NCI-H82 treated with DMSO at 0.1 percent for 48 hours (cell line): ENCODE measurements at regions not wholly inside any gene's neighbourhood (a gene's known extent, or its start where the extent isn't known, plus 50 kb on each side); places are given as distances from the start of the nearest gene placed in this dataset.
A peak's percentile ranks its signal among the peaks of the same experiment; 100 is the strongest.
"Not testable (repeated sequence)": the region's sequence is repeated elsewhere in the genome, so short reads cannot be mapped to it uniquely, and the experiment has no call there.

Experiments used
- DNase-seq: peaks from one replicate; lab custom pipeline; 2025; ENCODE audit not compliant: unreplicated experiment; lab: John Stamatoyannopoulos, UW

DNA sequence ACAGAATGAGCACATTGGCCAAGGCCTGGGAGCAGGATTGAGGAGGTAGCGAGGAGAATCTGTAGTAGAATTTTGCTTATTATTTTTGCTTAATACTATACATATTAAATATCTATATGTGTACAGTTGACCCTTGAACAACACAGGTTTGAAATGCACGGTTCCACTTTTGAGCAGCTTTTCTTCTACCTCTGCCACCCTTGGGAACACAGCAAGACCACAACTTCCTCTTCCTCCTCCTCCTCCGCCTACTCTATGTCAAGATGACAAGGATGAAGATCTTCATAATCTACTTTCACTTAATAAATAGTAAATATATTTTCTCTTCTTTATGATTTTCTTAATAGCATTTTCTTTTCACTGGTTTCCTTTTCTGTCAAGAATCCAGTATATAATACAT, 541.4 kb downstream of the KCTD16 start:
- DNase-seq = no peak

DNA sequence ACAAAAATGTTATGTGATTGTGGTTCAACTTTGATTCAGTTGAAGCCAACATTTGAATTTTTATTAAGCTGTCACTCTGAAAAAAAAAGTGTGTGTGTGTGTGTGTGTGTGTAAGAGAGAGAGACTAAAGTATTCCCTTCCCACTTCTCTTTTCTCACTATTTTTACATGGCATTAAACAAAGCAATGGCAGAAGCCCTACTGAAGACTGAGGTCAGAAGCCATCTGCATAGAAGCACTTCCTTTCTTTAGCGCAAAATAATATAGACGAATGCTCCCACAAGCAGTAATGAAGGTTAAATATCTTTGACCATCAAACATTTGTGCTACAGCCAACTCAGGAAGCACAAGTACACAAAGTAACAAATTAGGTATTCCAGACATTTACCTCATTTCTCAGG, 540.5 kb downstream of the KCTD16 start:
- DNase-seq = no peak

DNA sequence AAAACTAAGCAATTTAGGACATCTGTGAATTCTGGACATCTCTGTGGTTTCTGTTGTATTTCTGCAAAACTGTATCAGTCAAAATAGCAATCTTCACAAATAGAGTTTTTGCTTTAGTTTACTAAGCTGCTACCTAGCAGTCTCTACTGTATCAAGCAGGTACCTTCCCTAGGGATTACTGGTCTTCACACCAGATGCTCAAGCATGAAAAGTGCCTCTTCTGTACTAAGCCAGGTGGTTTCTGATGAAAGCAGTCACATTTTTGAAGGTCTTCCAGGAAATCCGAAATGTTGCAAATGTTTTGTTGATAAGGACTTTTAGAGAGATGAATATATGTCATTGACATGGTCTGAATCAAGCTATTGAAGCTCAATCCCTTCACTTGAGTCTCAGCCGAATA, 540.0 kb downstream of the KCTD16 start:
- DNase-seq = no peak

DNA sequence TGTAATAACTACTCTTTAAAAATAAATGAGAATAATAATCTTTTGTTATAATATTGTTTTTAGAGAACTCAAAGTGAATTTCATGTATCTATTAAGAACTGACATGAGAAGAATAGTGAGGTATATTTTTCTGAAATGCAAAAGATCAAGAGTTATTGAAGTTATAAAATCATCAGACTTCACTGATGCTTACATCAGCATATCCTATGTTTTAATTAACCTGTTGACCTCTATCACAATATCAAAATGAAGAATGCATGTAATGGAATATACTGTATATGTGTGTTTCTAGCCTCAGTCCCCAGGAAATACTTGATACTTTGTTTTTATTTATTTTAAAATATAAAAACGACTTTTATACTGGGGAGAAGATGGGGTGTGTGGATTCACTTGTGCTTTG, 533.1 kb downstream of the KCTD16 start:
- no peak for DNase-seq

DNA sequence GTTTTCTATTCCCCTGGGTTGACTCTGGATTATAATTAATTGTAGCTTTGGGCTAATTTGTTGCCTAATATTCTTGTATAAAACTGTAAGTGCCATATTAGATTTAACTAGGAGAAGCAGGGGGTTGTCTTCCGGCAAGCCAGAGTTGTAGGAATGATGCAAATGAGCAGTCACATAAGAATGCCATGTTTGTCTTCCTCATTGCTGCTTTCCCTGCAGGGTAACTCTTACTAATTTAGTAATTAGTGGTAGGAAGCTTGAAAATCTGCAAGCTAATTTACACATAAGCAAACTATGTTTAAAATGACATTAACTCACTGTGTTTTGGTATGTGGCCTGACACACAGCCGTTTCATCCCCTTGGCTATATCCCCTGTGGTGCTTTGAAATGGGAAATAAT, 527.8 kb downstream of the KCTD16 start:
- no peak for DNase-seq

DNA sequence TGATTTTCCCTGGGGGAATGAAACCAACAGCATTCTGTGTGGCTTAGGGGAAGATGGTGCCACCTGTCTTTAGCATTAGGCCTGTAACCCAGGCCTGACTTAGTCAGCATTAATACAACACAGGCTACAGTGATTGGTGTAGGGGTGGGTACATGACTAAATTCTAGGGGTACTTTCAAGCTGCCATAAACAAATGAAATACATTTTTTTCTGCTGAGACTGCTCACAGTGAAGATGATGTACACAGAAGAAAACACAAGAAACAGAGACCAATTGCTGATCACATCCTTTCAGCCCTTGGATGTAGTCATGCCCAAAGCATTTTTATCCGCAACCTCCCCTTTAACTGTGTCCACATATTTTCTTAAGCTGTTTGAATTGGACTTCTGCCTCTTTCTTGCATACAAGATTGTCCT, 527.2 kb downstream of the KCTD16 start:
- DNase-seq = no peak

DNA sequence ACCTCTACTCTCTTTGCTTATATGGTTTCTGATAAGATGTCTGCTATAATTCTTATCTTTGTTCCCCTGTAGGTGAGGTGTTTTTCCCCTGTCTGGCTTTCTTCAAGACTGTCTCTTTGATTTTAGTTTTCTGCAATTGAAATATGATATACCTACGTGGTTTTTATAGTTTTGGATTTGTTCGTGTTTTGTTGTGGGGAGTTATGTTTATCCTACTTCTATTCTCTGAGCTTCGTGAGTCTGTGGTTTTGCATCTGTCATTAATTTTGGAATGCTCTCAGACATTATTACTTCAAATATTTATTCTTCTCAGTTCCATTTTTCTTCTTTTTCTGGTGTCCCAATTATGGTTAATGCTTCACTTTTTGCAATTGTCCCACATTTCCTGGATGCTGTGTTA, 521.3 kb downstream of the KCTD16 start:
- DNase-seq = no peak

DNA sequence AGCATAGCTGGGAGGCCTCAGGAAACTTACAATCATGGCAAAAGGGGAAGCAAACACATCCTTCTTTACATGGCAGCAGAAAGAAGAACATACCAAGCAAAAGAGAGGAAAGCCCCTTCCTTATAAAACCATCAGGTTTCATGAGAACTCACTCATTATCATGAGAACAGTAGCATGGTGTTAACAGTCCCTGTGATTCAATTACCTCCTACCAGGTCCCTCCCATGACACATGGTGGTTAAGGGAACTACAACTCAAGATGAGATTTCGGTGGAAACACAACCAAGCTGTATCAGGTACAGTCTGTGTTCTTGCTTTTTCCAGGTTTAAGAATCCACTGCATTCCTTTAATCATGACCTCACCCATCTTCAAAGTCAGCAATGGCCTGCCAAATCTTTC, 514.2 kb downstream of the KCTD16 start:
- DNase-seq = no peak

DNA sequence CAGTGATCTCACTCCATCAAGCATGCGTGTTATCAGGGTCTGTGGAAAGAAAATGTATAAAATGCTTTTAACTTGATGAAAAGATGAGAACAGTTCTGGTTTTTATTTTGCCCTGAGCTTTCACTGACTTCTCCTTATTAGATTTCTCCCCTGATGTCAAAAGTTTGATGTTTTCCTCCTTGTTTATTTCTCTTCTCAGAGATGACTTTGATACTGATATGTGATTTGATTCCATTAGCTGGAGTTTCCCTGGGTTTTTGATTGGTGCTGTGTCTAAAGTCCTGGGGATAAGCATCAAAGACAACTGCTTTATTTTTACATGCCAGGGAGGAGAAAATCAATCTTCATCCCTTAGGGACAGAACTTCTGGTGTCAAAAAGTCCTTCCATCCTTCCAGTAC, 510.0 kb downstream of the KCTD16 start:
- DNase-seq = no peak

DNA sequence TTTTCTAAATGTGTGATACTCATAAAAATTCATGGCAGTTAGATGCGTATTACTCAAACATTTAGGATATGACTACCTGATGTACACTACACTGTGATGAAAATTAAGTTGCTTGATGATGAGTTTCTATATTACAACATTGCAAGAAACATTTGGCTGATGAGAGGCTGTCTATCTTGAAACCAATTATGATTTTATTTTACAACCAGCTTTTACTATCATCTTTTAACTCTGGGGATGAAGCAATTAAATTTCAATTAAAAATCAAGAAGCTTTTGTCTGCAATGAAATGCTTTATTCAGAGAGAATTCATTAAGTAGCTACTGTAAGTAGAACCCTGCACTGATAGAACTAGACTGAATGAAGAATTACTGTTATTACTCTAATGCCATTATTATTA, 500.4 kb downstream of the KCTD16 start:
- no peak for DNase-seq

DNA sequence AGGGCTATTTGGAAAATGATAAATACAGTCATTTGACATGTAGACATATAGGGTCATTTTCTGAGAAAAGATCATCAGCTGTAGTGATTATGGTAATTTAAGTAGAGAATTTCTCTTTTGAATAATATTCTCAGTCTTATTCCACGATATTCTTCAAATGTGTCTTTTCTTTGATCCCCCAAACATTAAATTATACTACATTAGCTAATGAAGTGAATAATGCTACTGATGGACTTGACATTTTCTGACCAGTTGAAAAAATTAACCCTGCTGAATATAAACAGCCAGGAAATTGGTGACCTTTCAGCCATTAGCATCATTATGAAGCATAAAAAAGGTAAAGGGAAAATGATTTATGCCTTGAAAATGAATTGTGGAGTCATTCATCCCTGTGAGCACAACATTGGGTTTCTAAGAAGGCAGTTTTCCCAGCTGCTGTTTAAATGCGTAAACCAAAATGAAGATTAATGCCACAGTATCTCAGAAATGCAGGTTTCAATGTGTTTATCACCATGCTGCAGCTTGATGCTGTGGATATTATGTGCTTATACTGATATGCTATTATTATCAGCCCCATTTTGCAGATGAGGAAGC, 489.1 kb downstream of the KCTD16 start:
- no peak for DNase-seq

DNA sequence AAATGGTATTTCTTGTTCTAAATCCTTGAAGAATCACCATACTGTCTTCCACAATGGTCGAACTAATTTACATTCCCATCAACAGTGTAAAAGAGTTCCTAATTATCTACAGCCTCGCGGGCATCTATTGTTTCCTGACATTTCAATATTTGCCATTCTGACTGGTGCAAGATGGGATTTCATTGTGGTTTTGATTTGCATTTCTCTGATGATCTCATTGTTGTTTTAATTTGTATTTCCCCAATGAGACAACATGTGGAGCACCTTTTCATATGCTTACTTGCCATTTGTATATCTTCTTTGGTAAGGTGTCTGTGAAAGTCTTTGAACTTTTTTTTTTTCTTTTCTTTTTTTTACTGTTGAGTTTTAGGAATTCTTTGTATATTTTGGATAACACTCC, 473.6 kb downstream of the KCTD16 start:
- DNase-seq = no peak

DNA sequence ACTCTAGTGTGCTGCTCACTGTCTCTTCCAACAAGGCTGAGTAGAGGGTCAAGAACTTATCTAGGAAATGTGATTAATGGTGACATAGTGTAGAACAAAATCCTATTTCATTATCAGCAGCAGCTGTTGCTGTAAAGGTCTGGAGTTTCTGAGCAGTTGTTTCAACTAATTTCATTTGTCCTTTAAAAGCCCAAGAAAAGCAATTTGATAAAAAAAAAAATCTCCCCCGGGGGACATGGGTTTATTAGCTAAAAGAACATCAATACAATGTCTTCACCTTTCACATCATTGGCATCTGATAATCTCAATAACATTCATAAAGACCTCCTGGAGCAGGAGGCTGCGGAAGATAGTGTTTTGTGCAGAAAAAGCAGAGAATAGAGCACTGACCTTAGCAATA, 468.1 kb downstream of the KCTD16 start:
- peak; percentile 72 for DNase-seq

DNA sequence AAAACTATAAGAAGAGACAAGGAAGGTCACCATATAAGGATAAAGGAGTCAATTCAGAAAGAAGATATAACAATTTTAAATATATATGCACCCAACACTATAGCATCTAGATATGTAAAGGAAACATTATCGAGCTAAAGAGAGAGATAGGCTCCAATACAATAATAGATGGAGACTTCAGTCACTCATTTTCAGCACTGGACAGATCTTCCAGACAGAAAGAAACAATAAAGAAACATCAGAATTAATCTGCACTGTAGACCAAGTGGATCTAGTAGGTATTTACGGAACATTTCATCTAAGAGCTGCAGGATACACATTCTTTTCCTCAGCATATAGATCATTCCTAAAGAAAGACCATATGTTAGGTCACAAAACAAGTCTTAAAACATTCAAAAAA, 463.5 kb downstream of the KCTD16 start:
- no peak for DNase-seq

DNA sequence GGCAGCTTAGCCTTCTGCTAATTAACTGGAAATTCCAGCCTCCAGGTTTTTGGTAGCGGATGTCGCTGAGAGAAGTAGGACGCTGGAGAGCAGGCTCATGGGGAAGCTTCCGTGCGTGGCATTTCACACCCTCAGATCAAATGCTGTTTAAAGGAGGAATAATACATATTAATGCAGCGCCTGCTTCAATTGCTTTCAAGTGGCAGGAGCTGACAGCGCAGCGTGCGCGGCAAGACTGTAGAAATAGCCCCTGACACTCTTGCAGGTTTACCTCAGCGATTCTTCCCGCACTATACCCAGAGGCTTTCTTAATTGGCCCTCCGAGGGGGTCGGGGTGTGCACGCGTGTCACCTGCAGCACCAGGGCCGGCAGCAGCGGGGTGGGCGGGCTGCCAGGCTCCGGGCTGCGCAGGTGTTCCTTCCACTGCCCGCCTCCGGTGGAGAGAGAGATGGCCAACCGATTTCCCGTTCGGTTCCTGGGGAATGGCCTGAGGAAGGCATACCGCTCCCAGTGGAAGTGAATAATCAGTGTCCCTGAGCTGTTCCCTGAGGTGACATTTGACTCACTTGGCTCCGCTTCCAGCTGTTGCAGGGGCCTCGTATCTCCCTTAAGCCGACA, 427.9 kb downstream of the KCTD16 start:
- DNase-seq = no peak

DNA sequence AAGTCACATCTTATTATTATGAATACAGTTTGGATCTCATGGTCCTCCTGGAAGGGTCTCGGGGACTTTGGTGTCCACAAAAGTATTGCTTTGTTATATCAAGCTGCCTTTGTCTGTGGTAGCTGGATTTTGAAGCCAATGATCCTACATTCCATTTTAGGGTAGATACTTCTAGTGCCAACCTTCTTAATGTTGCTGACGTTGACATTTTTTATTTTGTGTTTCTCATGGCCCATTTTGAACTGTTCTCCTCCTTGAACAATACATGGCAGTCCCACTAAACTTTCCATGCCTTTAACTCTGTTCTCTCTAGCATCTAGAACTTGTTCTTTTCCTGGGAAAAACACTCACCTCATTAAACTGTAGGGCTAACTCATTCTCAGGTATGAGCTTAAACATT, 425.8 kb downstream of the KCTD16 start:
- no peak for DNase-seq

DNA sequence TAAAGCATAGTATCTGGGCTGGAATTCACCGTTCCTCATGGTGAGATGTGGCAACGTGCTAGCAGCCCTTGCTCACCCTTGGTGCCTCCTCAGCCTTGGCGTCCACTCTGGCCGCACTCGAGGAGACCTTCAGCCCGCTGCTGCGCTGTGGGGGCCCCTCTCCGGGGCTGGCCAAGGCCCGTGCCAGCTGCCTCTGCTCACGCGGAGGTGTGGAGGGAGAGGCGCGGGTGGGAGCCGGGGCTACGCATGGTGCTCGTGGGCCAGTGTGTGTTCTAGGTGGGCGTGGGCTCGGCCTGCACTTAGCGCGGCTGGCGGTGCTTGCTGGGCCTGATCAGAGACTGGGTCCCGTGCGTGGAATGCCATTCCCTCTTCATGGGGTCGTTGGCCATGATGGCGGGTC, 424.2 kb downstream of the KCTD16 start:
- no peak for DNase-seq

DNA sequence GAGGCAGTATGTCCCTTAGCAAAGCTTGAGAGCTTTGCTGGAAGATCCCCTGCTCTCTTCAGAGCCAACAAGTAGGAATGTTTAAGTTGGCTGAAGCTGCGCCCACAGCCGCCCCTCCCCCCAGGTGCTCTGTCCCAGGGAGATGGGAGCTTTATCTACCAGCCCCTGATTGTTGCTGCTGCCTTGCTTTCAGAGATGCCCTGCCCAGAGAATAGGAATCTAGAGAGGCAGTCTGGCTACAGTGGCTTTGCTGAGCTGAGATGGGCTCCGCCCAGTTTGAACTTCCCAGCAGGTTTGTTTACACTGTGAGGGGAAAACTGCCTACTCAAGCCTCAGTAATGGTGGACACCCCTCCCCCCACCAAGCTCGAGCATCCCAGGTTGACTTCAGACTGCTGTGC, 423.6 kb downstream of the KCTD16 start:
- not testable (repeated sequence) for DNase-seq

DNA sequence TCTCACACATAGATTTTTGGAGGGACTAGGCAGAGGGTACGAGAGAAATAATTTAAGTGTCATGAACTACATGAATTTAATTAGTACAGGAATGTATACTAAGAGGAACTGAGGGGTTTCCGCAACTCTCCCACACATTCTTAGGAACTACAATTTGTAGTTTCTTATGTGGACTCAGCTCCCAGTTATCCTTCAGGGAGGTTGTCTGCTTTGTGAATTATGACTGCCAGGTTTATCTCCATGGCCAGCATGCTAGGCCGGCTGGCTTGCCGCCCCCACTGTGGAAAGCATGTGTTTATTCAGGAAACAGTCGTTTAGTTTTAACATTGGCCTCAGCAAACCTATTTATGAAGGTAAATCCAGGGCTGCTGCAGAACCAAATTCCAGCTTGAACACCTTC, 415.0 kb downstream of the KCTD16 start:
- no peak for DNase-seq

DNA sequence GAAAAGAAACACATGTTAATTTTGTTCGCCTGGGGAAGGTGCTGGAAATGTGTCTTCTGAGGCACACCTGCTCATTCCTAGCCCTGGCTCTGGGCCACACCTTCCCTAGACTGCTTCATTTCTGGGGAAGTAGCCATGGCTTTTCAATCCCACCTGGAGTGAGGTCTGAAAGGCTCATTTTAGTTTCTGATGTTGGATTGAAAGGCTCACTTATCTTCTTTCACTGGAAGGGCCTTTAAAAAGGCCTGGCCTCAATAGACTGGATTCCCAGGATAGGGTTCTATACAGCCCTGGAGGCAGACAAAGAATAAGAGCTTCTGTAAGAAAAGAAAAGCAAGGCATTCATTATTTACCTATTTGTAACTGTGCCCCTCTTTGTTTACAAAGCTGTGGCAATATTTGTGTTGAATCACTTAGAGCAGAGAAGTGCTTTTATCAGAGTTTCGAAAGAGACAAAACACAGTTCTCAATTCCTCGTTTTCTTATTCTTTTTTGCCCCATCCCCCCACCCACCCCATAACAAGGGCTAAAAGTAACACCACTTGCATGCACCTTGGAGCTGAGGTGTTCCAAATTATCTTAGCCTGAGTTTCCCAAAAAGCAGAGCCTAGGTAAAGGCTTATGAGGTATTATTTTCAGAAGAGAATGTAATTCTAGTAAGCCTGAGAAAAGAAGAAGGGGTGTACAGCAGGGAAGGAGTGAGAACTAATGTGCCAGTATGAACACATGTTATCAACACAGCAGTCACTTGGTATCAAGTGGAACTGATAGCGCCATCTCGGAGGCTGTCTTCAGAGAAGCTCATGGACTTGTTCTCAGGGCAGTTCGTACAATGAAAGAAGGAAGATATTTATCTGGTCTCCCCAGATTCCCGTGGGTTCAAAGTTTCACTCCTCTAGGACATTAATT, 413.1 kb downstream of the KCTD16 start:
- no peak for DNase-seq

DNA sequence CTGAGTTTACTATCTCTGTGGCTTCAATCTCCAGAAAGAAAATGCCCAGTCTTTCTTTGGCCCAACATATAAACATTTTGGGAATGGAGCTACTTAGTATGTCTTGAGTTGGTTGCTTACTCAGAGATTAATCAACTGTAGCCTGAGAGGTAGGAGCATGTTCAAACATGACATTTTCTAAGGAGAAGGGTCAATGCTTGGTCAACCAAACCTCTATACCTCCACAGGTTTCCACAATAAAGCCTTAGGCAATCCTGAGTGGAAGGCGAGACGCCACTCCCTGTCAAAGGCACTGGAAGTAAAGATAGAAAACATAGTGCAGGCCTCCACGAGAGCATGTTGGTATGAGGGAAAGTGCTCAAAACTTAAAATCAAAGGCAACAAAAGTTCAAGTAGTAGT, 411.4 kb downstream of the KCTD16 start:
- no peak for DNase-seq

DNA sequence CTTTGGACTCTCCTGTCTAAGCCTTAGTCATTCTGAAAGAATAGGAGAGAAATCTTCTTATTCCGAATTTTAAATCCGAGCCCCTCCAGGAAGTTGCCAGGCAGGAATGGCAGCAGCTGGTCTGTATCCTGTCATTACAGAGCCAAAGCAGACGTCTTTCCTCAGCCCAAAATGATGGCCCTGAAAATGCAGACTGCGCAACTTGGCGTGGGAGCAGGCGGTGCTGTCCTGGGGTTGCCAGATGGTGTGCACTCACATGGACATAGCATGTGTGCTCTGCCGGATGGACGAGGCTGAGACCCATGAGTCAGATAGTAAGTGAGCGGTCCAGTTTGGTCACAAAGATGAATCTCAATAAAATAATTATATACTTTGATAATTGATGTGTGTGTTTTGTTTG, 410.4 kb downstream of the KCTD16 start:
- DNase-seq = no peak
